NCI-H524 (cell line): ENCODE measurements at regions not wholly inside any gene's neighbourhood (a gene's known extent, or its start where the extent isn't known, plus 50 kb on each side); places are given as distances from the start of the nearest gene placed in this dataset.

ENCODE experiments used
- DNase-seq, 2 experiments: peaks; one replicate each; lab custom pipeline; 2025; lab: John Stamatoyannopoulos, UW

DNA sequence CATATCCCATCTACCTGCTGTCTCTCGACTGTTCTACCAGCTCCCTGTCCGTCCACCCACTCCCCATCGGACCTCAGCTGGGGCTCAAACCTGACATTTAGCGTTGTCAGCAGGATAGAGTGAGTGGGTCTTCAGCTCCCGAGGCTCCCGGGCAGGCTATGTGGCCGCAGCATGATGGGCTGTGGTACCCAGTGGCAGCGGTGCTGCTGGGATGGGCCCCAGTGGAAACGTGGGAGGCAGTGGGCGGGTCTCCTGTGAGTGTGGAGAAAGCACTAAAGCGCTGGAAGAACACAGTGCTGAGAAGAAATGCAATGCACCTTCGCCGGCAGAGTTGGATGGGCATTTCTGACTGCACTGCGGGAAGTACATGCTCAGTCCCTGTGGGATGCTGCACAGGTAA, 204.8 kb upstream of the SYT4 start:
- no peak for DNase-seq

DNA sequence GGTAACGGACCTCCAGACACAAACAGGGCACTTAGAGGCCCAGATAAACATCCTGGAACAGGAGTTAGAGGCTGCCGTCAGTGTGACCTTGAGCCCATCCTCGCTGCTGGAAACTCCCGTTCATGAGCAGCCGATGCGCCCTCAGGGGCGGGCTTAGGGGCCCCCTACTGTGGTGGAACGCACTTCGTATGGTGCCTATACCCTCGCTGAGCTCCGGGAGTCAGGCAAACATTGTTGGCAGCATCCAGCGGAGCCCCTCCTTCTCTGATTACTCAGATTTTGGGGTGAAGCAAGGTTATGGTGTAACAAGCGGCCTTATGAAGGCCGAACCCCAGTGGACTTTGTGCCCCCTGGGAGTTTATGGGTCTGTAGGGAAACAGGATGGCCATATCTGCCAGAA, 205.3 kb upstream of the SYT4 start:
- DNase-seq = no peak

DNA sequence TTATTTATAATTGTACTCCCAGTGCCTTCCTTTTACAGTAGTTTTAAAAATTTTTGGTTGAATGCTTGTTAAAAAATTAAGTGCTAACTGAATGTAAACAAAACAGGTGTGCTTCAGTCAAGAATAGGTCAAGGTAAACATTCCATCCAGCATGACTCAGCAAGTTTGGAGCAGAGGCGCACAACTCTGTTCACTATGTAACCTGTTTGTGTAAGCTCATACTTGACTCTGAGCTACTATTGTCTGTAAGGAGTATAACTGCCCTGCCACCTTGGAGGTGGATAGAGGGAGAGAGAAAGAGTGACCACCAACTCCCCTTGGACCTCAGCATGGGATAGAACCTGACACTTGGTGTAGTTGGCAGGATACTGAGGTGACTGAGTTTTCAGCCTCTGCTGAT, 207.4 kb upstream of the SYT4 start:
- no peak for DNase-seq

DNA sequence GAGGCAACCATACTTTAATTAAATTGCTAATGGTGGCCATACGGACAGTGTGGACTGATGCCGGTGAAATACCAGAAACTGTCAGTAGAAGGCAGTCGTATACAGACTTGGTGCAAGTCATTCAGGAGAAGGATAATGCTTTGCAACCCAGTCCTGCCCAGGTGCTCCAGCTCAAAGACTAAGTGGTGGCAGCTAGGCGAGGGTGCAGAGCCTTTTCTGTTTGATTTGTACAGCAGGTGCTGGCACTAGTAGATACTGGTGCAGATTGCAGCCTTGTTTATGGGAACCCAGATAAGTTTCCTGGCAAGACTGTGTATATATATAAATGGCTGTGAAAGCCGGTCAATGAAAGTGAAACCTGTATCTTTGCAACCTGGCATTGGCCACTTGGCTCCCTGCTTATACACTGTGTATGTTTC, 208.3 kb upstream of the SYT4 start:
- DNase-seq = no peak

DNA sequence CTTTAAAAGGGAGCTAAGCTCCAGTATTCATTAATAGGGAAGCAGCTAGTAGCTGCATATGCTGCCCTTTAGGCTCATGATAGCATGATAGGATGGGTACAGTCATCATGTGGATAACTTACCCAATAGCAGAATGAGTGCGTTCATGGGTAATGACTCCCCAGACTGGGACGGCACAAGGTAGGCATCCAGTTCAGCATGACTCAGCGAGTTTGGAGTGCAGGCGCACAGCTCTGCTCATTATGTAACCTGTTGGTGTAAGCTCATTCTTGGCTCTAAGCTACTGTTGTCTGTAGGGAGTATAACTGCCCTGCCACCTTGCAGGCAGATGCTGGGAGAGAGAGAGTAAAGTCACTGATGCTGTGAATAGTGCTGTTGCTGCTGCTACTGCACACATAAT, 209.2 kb upstream of the SYT4 start:
- DNase-seq = peak in 1 of 2 experiments; percentile 11

DNA sequence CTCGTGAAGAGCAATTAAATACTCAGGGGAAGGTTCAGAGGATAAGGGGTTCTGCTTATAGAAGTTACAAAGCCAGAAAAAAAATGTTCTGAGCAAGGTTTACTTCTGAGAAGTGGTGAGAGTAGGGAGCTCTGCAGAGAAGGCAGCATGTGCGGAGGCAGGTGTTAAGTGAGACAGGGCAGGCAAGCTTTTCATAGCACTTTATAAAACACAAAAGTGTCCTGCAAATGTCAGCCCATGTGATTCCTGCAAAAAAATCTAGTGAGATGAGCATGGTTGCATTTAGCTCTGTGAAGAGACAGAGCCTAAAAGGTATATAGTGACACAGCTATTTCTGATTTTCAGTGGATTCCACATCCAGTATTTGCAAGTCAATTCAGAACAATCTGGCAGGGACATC, 223.8 kb upstream of the SYT4 start:
- DNase-seq = no peak

DNA sequence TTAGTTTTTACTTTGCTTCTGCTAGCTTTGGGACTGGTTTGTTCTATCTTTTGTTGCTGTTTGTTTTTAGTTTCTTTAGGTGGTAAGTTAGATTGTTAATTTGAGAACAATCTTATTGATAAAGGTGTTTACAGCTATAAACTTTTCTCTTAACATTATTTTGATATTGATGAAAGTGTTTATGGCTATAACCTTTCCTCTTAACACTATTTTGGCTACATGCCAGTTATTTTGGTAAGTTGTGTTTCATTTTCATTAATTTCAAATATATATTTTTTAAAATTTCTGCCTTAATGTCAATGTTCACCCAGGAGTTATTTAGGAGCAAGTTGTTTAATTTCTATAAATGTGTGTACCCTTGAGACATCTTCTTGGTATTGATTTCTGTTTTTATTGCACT, 229.6 kb upstream of the SYT4 start:
- no peak for DNase-seq

DNA sequence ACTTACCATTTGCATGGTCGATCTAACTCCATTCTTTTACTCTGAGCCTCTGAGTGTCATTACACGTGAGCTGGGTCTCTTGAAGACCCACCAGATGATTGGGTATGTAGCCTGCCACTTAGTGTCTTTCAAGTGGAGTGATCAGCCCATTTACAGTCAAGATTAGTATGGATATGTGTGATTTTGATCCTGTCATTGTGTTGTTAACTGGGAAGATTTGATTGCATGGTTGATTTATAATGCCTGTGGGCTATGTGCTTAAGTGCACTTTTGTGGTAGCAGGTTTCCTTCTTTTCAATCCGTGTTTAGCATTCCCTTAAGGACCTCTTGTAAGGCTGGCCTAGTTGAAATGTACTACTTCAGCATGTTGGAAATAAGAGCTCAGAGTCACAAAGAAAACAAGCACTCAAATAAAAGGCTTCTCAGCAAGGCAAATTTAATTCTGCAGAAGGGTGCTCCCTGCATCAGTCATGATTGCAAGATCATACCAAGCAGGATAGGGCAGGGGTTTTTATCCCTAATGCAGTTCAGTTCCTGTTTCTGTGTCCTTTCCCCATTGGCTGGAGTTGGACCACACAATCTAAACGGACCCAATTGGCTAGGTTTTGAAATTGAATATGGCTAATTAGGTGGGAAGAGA, 230.7 kb upstream of the SYT4 start:
- no peak for DNase-seq

DNA sequence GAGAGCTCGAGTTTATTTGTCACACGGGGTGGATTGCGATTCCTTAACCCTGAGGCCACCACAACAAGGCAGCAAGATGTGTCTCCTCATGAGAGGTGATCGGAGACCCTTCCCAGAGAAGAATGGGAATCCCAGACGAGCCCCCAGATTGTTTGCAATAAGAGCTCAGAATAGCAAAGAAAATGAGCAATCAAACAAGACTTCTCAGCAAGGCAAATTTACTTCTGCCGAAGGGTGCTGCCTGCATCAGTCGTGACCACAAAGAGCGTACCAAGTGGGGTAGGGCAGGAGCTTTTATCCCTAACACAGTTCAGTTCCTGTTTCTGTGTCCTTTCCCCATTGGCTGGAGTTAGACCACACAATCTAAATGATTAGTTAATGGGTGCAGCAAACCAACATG, 237.5 kb upstream of the SYT4 start:
- DNase-seq = no peak

DNA sequence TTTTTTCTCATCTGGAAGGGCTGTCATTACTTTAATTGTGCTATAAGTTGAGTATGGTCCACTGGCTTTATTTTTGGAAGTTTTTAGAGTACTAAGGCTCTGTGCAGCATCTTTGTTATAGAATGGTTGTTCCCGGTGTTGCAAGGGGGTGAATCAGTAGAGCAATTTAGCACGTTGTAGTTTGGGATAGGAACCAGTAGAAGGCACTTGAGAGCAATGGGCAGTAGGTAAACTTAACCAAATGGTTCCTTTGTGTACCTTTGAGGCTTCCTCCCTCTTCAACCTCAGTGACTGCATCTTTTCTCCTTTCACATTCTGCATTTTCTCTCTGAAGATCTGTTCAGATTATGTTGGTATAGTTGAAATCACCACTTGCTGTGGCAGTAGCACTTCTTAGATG, 238.2 kb upstream of the SYT4 start:
- no peak for DNase-seq

DNA sequence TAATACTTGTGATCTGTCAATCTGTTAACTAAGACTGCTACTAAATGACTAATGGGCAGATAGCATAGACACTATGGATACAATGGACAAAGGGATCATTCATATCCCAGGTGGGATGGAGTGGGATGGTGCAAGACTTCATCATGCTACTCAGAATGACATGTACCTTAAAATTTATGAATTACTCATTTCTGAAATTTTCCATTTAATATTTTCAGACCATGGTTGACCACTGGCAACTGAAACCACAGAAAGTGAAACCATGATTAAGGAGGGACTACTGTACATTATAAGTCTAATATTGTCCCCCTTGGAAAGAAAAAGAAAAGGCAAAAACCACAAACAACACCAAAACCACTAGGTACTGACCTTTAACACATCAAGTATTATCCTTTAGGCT, 247.0 kb upstream of the SYT4 start:
- no peak for DNase-seq

DNA sequence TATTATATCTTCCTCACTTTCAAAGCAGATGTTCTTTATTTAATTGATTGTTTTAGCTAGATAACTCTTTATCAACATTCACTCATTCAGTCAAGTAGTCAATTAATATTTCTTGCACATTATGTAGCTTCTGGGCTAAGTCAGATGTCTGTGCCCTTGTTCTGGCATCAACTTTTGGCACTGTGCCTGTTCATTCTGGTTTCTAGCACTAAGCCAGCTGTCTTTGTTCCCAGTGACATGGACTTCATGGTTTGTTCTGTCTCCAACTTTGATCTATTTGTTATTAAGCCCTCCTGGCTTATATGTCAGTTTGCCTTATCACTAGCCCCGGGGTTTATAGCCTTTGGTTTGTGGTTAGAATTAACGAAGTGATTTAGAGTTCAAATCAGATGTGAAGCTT, 247.9 kb upstream of the SYT4 start:
- peak in 1 of 2 experiments; percentile 39 for DNase-seq

DNA sequence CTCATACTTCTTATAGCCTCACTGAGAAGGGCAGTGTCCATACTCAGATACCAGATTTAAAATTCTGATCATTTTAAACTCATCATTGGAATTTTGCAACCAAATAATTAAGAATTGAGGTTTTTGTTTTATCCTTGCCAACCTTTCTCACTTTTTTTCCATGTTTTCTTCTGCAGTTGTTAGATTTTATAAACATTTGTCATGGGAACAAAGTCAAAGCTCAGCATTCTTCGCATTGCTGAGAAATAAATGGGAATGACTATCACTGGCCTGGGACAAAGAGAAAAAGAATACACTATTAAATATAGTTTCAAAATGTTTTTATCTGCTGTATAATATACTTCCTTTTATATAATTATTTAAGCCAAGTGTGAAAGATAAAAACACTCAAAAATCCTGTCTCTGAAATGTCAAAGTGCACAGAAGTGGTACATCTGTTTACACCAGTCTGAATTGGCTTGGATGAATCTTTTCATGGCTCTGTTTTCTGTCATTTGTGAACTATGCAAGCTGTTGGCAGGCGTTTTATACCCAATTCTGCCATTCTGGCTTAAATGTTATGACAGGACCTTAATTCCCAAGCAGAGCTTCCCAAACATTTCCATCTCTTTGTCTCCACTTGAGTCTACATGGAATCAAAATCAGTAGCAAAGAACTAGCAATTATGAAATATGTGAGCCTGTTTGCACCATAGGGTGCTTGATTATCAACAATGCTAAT, 249.3 kb upstream of the SYT4 start:
- DNase-seq = no peak

DNA sequence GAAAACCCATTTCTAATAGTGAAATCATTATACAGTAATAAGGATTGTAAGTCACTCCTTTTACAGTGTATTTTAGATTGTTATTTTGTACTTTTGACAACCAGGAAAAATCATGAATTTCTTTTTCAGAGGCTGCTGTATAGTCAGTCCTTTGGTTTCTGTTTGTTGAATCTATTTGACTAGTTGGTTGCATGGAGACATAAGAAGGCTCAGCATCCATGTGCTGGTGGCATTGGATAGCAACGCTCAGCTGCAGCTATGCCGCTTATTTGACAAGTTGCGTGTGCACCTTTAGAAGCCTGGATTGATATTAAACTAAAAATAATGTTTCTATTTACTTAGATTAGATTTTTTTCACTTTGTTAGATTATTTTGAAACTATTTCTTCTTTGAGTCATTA, 254.1 kb upstream of the SYT4 start:
- DNase-seq = no peak

DNA sequence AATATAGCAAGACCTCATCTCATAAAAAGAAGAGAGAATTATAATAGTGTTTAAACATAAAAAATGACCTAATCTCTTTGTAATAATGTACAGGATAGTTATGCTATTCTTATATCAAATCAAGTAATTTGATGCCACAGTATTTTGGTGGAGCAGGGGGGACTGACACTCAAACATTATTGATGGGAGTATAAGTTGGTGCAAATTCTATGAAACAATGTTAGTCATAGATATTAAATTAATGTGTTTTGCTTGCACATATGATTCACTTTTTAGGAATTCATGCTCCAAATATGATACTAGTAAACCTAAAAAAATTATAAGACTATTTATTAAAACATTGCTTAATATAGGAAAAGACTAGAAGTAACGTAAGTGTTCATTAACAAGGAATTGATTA, 256.1 kb upstream of the SYT4 start:
- DNase-seq = no peak

DNA sequence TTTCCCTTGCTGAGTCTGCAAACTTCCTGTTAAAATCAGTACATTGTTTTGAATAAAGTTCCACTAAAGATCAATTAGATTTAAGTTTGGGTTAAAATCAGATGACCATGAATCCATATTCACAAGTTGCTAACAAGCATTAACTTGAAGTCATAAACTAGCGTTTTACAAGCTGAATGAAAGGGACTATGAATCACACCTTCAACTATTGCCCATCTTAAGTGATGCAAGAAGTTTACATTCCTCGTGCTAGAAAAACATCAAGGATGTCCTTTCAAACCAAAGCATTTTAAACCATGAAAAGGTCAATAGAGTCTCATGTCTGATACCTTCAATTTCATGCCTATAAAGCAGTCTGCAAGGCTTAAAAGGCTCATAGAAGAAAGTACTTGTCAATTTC, 257.2 kb upstream of the SYT4 start:
- DNase-seq = no peak

DNA sequence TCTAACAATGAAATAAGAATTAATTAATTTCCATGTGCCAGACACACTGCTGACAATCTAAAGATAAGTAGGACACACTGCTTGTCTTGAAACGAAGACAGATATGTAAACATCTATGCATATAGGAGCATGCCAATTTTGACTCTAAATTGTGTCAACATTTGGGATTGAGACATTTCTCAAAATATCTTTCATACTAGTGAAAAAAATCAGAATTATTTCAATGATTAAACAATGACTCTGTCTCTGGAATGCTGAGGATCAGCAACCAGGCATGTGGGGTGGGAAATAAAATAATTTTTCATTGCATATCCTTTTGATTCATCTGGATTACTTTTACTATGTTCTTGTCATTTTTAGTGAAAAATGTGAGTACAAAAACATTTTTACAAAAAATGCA, 262.6 kb upstream of the SYT4 start:
- DNase-seq = no peak

DNA sequence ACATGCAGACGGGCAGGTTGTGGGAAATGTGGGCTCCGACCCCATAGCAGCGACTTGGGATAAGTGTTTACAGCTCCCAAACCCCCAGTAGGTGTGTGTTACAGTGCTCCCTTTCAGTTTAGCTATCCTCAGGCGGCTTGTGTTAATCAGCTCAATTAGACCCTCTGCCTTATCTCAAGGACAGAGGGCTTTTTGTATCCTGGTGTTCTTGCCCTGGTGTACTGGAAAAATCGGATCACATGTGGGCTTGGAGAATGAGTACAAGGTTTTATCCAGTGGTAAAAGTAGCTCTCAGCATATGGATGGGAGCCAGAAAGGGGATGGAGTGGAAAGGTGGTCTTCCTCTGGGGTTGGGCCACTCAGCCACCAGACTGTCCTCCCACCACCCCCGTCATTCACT, 264.7 kb upstream of the SYT4 start:
- no peak for DNase-seq

DNA sequence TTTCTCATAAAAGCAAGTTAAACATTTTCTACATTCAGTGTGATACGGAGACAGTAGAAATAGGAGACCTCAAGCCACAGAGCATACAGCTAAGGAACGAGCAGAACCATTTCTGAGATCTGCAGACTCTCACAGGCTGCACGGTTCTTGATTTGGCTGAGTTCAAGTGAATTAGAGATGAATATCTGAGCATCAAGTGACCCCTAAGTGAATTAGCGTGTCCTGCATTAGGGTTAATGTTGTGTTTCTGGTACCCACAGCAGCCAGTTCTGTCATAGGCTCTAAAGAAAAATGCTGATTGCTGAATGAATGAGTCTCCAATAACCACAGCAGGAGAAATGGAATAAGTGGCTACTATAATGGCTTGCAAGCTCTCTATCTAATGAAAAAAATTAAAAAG, 265.9 kb upstream of the SYT4 start:
- no peak for DNase-seq

DNA sequence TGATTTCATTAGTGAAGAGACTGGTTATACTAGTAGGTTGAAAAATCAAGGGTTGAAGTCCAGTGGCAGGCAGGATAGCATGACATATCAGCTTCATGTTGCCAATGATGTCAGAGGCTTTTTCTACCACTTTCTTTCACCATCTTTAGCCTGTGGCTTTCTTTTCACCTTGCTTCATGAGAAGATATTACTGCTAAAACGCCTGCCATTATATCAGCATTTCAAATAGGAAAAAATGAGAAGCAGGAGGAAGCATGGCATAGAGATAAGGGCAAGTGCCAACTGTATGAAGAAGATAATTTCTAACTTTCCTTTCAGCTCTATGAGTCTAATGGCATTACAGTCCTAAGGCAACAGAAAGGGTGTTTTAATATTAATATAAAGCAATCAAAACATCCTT, 270.2 kb upstream of the SYT4 start:
- DNase-seq = no peak

DNA sequence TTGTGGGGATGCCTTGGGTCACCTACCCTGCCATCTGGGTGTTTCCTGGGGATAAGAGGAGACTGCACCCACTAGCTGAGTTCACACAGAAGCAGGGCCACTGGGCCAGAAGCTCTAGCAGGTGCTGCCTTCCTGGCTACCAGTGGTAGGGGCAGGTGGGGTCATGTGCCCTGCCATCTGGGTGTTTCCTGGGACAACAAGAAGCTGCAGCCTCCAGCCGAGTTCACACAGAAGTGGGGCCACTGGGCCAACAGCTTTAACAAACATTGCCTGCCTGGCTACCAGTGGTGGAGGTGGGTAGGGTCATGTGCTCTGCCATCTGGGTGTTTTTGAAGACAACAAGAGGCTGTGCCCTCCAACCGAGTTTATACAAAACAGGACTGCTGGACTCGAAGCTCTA, 282.2 kb upstream of the SYT4 start:
- no peak for DNase-seq

DNA sequence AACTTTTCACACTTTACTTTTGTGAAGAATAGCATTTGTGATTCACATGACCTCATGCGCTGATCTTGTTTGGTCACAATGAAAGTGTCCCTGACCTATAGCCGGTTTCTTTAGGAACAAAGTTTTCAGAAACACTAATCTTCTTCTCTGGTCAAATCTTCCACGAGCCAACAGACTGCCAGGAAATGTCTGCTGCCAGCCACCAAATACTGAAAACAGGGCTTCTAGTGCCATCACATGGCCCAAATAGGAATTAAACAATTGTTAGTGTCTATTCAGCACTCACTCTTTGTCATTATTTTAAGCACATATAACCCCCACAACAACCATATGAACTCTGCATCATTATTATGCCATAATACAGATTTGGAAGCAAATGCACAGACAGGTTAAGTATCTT, 286.5 kb upstream of the SYT4 start:
- DNase-seq = peak; percentile 37 to 67

DNA sequence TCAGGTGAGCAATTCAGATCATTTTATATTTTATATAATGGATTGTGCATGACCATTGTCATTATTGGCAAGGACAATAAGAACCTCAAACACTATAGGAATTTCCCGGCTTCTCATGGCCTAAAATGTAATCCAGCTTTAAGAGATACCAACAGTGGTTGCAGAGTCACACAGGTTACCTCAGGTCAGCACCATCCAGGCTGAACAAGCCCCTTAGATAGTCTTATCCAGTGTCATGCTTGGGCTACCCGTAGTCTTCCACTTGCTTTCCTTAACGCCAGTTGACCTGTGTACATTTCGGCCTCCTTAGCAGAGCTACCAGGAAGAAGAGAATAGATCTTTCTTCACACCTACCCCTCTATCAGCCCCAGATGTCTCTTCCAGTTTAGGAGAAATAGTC, 293.3 kb upstream of the SYT4 start:
- no peak for DNase-seq

DNA sequence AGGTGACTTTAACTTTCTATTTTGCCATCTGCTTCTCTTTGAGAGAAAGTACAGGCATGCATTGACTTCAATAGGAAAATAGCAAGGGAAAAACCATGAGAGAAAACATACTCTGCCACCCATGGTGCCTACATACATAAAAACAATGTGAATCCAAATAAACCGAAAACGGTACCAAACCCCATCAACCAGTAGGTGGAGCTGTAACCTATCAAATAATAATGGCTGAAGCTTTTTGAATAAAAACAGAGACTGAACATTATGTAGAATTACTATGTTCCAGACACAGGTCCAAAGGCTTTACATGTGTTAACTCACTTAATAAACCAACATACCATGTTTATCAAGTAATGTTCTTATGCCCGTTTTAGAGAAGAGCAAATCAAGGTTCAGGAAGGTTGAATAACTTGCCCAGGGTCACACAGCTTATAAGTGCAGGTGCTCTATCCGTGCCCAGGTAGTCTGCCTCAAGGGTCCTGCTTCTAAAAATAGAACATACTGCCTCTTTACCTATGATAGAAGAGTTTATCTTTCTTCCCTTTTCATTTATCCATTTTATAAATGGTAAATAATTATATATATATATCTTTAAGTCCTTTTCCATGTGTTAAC, 293.9 kb upstream of the SYT4 start:
- DNase-seq = peak in 1 of 2 experiments; percentile 64
